Adipocyte (in vitro differentiated cells): ENCODE measurements at regions not wholly inside any gene's neighbourhood (a gene's known extent, or its start where the extent isn't known, plus 50 kb on each side); places are given as distances from the start of the nearest gene placed in this dataset.
"Not testable (repeated sequence)": the region's sequence is repeated elsewhere in the genome, so short reads cannot be mapped to it uniquely, and the experiment has no call there.

Experiments
- DNase-seq: peaks from one replicate; pipeline ENCODE4 v3.0.0-alpha.2; 2015; ENCODE audit warnings: low read depth
- H3K27me3 ChIP-seq: replicated peaks from 2 replicates; pipeline ENCODE4 v1.7.0; 2013; ENCODE audit warnings: mild to moderate bottlenecking, low read length, moderate library complexity; ENCODE audit not compliant: control insufficient read depth, insufficient read depth
- H3K36me3 ChIP-seq: 2 replicates; pipeline ENCODE4 v1.7.0; 2013; ENCODE audit warnings: low read length, mild to moderate bottlenecking, moderate library complexity; ENCODE audit not compliant: control insufficient read depth, insufficient read depth, severe bottlenecking
- H3K4me1 ChIP-seq: 2 replicates; pipeline ENCODE4 v1.7.0; 2013; ENCODE audit warnings: mild to moderate bottlenecking, low read length, moderate library complexity; ENCODE audit not compliant: control insufficient read depth, insufficient read depth
- H3K4me3 ChIP-seq: 2 replicates; pipeline ENCODE4 v1.7.0; 2013; ENCODE audit warnings: mild to moderate bottlenecking, low read length, moderate library complexity
- H3K9ac ChIP-seq: 2 replicates; pipeline ENCODE4 v1.7.0; 2013; ENCODE audit warnings: mild to moderate bottlenecking, low read length, moderate library complexity
- H3K9me3 ChIP-seq: 2 replicates; pipeline ENCODE4 v1.7.0; 2013; ENCODE audit warnings: mild to moderate bottlenecking, low read length, moderate library complexity; ENCODE audit not compliant: control insufficient read depth

DNA sequence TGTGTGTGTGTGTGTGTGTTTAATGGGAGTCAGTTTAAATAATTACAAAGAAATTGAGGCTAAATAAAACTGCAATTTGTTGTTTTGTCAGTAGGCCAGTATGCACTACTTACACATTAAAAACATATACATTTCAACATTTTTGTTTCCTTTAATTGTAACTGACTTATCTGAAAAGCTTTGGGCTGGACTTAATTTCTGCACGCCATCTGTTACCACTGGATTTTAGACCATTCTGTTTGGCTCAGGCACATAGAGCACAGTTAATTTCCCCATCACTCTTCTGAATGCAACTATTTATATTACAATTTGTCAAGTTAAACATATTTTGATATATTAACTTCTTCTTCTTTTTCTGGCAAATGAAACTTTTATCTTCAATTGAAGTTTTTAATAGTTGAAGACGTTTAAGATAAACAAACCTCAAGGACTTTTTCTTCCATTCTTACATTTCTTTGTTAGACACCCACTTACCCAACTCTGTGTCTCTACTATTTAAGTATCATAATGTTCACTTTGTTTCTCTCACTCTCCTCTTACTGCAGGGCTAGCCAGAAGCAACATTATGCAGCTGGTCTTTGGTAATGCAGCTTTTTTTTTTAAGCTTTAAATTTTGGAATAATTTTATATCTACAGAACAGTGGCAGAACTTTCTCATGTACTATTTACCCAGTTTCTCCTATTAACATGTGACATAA lies 253.4 kb upstream of the ANKH start:
- Histone ChIP-seq H3K36me3 (no peaks in the 10 kb centered on the region), H3K9me3 (peaks cover 9% of the 10 kb centered on the region), H3K27me3 (no peaks in the 10 kb centered on the region), H3K4me1 (no peaks in the 10 kb centered on the region), H3K9ac (no peak overlapping the region), H3K4me3 (no peak overlapping the region)
- DNase-seq, result no peak

DNA sequence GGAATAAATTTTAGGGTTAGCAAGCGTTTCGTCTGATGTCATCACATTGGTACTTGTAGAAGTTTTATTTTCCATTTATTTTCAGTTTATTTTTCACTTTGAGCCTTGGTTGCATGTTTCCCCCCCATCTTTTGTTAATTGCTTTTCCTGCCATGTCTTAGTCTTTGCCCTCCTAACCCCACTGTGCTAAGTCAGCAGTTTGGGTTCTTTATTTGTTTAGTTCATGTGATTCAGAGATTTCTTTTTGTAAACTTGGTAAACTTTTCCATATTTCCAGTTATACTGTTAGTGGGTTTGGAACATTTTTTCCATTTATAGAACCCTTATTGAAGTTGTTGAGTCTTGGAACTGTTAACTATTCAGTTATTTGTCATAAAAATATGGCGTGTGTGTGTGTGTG lies 252.9 kb upstream of the ANKH start:
- no peak for DNase-seq
- Histone ChIP-seq H3K27me3 (no peaks in the 10 kb centered on the region), H3K4me3 (no peak overlapping the region), H3K9ac (no peak overlapping the region), H3K9me3 (peaks cover 9% of the 10 kb centered on the region), H3K36me3 (no peaks in the 10 kb centered on the region), H3K4me1 (no peaks in the 10 kb centered on the region)

DNA sequence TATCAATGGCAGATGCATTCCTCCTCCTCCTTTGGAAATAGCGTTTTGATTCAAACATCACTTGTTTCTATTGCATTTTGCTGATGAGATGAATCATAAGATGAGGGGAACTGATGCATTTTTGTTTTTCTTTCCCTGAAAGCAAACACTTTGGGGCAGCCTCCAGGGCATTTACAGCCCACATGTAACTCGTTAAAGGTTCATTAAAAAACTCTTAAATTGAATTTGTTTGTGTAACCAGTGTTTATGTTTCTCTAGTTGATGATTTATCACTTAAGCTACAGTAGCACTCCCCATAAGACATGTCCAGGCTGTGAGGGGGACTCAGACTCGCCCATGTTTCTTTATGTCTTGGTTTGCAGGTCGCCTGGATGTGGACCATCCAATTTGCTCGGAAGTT lies 246.1 kb upstream of the ANKH start:
- no peaks in the 10 kb centered on the region for H3K4me1 ChIP-seq

DNA sequence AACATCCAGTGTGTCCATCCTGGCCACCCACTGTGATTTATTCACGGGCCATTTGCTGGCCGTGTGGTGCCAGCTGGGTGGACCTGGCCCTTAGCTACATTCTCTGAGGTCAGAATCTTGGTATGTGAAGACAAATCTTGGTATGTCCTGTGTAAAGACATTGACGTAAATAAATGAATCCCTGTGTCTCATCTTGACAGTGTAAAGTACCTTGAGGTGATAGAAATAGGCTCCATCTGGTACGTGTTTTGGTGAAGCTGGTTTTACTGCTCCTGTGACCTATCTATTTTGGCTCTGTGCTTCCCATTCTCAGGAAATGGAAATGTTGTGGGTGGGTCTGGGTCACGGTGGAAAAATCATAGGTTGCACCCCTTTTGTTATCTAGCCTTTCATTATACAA lies 245.4 kb upstream of the ANKH start:
- Histone ChIP-seq H3K4me3 (no peak overlapping the region), H3K9ac (no peak overlapping the region), H3K27me3 (peaks cover 7% of the 10 kb centered on the region), H3K4me1 (no peaks in the 10 kb centered on the region), H3K9me3 (peaks cover 5% of the 10 kb centered on the region), H3K36me3 (no peaks in the 10 kb centered on the region)
- no peak for DNase-seq

More for the DNA sequence above, 246.1 kb upstream of the ANKH start:
- no peak overlapping the region for H3K4me3 ChIP-seq
- peaks cover 7% of the 10 kb centered on the region for H3K27me3 ChIP-seq
- H3K9ac ChIP-seq, result no peak overlapping the region
- peaks cover 5% of the 10 kb centered on the region for H3K9me3 ChIP-seq
- no peaks in the 10 kb centered on the region for H3K36me3 ChIP-seq
- DNase-seq, result no peak

DNA sequence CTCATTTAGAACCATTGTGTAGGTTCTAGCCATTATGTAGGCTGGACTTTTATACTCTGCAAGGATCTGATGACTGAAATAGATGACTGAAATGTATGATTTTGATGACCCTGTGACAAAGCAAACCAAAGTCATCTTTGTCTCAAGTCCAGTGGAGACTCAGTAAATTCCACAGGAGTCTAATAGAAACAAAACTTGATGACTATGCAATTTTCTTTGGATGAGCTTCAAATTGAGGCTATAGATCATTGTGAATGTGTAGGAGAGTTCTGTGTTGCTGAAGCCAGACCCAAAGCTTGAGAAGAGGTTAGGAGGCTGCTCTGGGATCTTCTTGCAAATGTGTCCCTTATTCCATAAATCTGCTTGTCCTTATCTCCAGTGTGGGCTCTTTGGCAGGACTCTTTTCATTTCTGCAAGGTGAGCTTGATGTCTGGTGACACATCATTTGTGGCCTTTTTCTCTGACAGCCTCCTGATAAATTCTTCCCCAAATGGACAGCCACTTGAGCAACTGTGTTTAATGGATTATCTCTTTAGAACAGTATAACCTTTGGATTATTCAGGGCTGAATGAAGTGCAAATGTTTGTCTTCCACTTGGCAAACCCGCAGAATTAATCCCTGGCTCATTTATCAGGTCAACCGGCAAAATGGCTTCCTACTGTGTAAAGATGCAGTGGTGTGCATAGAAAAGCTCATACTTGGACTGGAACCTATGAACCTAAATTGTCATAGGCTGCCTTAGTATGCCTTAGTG lies 235.1 kb upstream of the ANKH start:
- Histone ChIP-seq H3K9me3 (no peaks in the 10 kb centered on the region), H3K36me3 (no peaks in the 10 kb centered on the region), H3K27me3 (peaks cover 19% of the 10 kb centered on the region), H3K4me3 (no peak overlapping the region), H3K4me1 (no peaks in the 10 kb centered on the region), H3K9ac (no peak overlapping the region)
- no peak for DNase-seq

DNA sequence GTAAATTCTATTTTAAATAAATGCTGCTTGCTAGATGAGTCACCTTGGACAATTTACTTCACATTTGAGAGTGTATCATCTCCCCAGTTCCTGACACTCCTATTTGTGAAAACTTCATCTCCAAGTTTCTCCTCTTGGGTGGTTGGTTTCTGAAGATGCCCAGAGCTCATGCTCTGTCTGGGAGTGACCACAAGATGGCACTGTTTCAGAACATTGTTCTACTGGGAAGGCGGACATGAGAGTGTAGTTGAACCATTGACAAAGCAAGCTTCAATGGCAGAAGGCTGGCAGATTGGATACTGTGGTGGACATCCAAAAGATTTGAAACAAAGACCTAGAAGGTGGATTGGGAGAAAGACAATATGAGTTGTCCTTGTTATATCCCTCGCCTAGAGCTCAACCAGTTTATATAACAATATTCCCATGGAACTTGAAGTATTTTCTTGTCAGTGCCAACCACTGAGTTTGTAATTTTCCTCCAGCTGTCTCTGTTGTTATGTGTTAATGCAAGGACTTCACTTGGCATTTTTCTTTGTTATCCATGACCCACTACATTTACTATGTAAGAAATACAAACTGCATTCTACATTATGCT lies 234.3 kb upstream of the ANKH start:
- H3K27me3 ChIP-seq, result peaks cover 19% of the 10 kb centered on the region
- H3K9me3 ChIP-seq, result peaks cover 4% of the 10 kb centered on the region
- no peak overlapping the region for H3K9ac ChIP-seq
- H3K4me3 ChIP-seq, result no peak overlapping the region
- no peaks in the 10 kb centered on the region for H3K36me3 ChIP-seq
- DNase-seq, result peak; percentile 69
- H3K4me1 ChIP-seq, result no peaks in the 10 kb centered on the region

DNA sequence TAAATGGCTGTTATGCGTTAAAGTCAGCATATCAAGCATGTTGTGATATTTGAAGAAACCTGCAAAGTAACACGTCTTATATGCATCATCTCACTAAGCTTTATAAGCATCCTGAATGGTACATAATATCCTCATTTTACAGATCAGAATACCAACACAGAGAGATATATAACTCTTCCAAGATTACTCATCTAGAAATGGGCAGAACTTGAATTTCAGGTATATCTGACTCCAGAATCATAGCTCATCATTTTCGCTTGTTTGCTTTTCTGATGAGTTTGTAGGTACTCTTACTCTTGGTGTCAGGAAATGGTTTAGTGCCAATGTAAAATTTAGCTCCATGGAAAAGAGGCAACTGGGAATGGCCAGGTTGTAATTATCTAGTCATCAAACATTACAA lies 232.3 kb upstream of the ANKH start:
- peaks cover 19% of the 10 kb centered on the region for H3K27me3 ChIP-seq

DNA sequence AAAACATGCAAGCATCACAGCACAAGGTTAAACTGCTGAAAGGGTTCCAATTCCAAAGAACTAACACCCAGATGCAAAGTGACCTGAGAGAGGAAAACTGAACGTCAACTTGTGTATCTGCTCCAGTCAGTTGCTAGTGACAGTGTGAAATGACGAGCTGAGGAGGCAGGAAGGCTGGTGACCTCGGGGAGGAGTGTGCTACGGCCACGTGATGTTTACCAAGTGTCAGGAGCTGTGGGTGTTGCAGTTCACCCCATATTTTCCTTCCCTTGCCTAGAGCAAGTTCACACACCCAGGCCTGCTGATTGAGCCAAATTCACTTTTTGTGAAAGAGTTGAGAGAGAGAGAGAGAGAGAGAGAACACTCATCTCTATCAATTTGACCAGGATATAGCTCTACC lies 231.6 kb upstream of the ANKH start:
- Histone ChIP-seq H3K9me3 (peaks cover 4% of the 10 kb centered on the region), H3K9ac (no peak overlapping the region), H3K4me3 (no peak overlapping the region), H3K27me3 (peaks cover 19% of the 10 kb centered on the region), H3K4me1 (no peaks in the 10 kb centered on the region), H3K36me3 (no peaks in the 10 kb centered on the region)
- no peak for DNase-seq

More for the DNA sequence above, 232.3 kb upstream of the ANKH start:
- Histone ChIP-seq H3K36me3 (no peaks in the 10 kb centered on the region), H3K4me3 (no peak overlapping the region), H3K9ac (no peak overlapping the region), H3K9me3 (peaks cover 4% of the 10 kb centered on the region), H3K4me1 (no peaks in the 10 kb centered on the region)
- DNase-seq, result no peak

DNA sequence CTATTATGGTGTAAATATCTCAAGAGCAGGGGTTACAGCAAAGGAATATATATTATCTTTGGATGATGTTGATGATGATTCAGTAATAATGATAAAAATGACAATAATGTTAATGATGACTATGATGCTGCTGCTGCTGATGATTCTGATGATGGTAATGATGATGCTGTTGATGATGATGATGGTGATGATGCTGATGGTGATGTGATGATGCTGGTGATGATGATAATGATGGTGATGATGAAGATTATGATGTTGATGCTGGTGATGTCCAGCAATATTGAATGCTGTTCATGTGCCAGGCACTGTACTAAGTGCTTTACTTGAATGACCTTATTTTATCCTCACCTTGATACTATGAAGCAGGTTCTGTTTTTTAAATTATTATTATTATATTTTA lies 226.0 kb upstream of the ANKH start:
- DNase-seq, result no peak
- H3K4me3 ChIP-seq, result no peak overlapping the region
- peaks cover 4% of the 10 kb centered on the region for H3K9me3 ChIP-seq
- no peaks in the 10 kb centered on the region for H3K4me1 ChIP-seq
- H3K36me3 ChIP-seq, result no peaks in the 10 kb centered on the region
- peaks cover 6% of the 10 kb centered on the region for H3K27me3 ChIP-seq
- no peak overlapping the region for H3K9ac ChIP-seq

DNA sequence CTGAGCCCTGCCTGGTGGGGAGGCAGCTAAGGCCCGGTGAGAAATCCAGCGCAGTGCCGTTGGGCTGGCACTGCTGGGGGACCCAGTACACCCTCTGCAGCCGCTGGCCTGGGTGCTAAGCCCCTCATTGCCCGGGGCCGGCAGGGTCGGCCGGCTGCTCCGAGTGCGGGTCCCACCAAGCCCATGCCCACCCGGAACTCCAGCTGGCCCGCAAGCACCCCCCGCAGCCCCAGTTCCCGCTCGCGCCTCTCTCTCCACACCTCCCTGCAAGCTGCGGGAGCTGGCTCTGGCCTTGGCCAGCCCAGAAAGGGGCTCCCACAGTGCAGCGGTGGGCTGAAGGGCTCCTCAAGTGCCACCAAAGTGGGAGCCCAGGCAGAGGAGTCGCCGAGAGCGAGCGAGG lies 225.1 kb upstream of the ANKH start:
- H3K27me3 ChIP-seq, H3K4me3 ChIP-seq, H3K9me3 ChIP-seq, H3K4me1 ChIP-seq, H3K36me3 ChIP-seq, DNase-seq, H3K9ac ChIP-seq: not testable (repeated sequence)

DNA sequence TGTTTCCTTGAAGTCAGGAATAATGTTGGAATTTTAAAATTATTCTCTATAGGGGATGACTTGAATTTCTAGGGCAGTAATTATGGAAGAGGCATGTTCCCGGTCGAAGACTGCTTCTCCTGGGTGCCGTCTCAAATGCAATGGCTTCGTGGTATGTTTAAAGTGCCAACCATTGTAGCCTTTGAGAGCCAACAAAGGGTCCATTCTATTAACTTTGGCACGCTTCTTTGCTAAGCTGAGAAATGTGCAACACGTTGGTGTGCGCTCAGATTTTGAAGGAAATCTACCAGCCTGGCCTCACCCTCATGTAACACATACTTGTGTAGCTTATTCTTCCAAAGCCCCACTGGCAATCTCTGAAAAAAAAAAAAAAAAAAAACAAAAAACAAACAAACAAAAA lies 221.2 kb upstream of the ANKH start:
- H3K4me3 ChIP-seq, result no peak overlapping the region
- peaks cover 8% of the 10 kb centered on the region for H3K27me3 ChIP-seq
- no peaks in the 10 kb centered on the region for H3K4me1 ChIP-seq
- no peaks in the 10 kb centered on the region for H3K36me3 ChIP-seq
- H3K9ac ChIP-seq, result no peak overlapping the region
- no peak for DNase-seq
- H3K9me3 ChIP-seq, result no peaks in the 10 kb centered on the region
